Liver (tissue), 8 donors: ENCODE measurements at regions not wholly inside any gene's neighbourhood (a gene's known extent, or its start where the extent isn't known, plus 50 kb on each side); places are given as distances from the start of the nearest gene placed in this dataset.

Experiments used
- DNase-seq: peaks from one replicate; pipeline ENCODE4 v3.0.0-alpha.2; 2017; ENCODE audit warnings: low spot score
- H3K27ac ChIP-seq, 2 donors: one replicate each; pipeline ENCODE4 v1.7.0; 2013; ENCODE audit warnings: inconsistent platforms in 2 of 2, low read length in 2 of 2, control low read depth in 1 of 2, low read depth in 1 of 2, mild to moderate bottlenecking in 1 of 2
- H3K27me3 ChIP-seq, 4 donors: one replicate each; pipeline versions ENCODE4 v1.6.1 to v1.7.0; 2013; ENCODE audit warnings: low read length in 3 of 4, inconsistent platforms in 1 of 4, mild to moderate bottlenecking in 1 of 4, moderate library complexity in 1 of 4; ENCODE audit not compliant: control insufficient read depth in 4 of 4, insufficient read depth in 4 of 4
- H3K36me3 ChIP-seq, 4 donors: one replicate each; pipeline versions ENCODE4 v1.6.1 to v1.7.0; 2013; ENCODE audit warnings: low read length in 3 of 4, mild to moderate bottlenecking in 3 of 4, low read depth in 1 of 4, moderate library complexity in 1 of 4; ENCODE audit not compliant: control insufficient read depth in 4 of 4, insufficient read depth in 3 of 4
- H3K4me1 ChIP-seq, 4 donors: one replicate each; pipeline versions ENCODE4 v1.6.1 to v1.7.0; 2013; ENCODE audit warnings: low read length in 3 of 4, mild to moderate bottlenecking in 3 of 4, moderate library complexity in 1 of 4; ENCODE audit not compliant: control insufficient read depth in 4 of 4, insufficient read depth in 4 of 4
- H3K4me3 ChIP-seq, 3 donors: one replicate each; pipeline versions ENCODE4 v1.6.1 to v1.7.0; 2013; ENCODE audit warnings: low read length in 3 of 3, control low read depth in 1 of 3, low read depth in 1 of 3, mild to moderate bottlenecking in 1 of 3
- H3K9ac ChIP-seq, 2 donors: one replicate each; pipeline ENCODE4 v1.7.0; 2013; ENCODE audit warnings: low read length in 2 of 2, mild to moderate bottlenecking in 2 of 2, moderate library complexity in 2 of 2, control low read depth in 1 of 2, low read depth in 1 of 2
- H3K9me3 ChIP-seq, 4 donors: one replicate each; pipeline versions ENCODE4 v1.6.1 to v1.7.0; 2013; ENCODE audit warnings: low read length in 3 of 4; ENCODE audit not compliant: control insufficient read depth in 4 of 4
- CTCF ChIP-seq: fragments of 150-350 bp; IDR thresholded peaks from 2 replicates; pipeline ENCODE4 v1.5.1; 2017; ENCODE audit warnings: improper control_type of control experiment, low read depth, low read length; ENCODE audit not compliant: missing input control
- EGR1 ChIP-seq, 2 donors: IDR thresholded peaks; 2 replicates each; pipeline ENCODE4 v1.6.1; 2016 to 2018; ENCODE audit warnings: antibody characterized with exemption in 2 of 2, low read depth in 2 of 2
- FOXA1 ChIP-seq: IDR thresholded peaks from 2 replicates; pipeline ENCODE4 v1.6.1; 2016; ENCODE audit warnings: antibody characterized with exemption
- FOXA2 ChIP-seq: IDR thresholded peaks from 2 replicates; pipeline ENCODE4 v1.6.1; 2016; ENCODE audit warnings: antibody characterized with exemption
- GABPA ChIP-seq, 2 donors: IDR thresholded peaks in 1 of 2; conservative IDR thresholded peaks in 1 of 2; 2 replicates each; pipeline ENCODE4 v1.6.1; 2016; ENCODE audit warnings: antibody characterized with exemption in 2 of 2, mild to moderate bottlenecking in 1 of 2, moderate library complexity in 1 of 2
- HNF4A ChIP-seq, 2 donors: conservative IDR thresholded peaks; 2 replicates each; pipeline ENCODE4 v1.6.1; 2016; ENCODE audit warnings: antibody characterized with exemption in 2 of 2, mild to moderate bottlenecking in 2 of 2
- HNF4G ChIP-seq: IDR thresholded peaks from 2 replicates; pipeline ENCODE4 v1.6.1; 2016; ENCODE audit warnings: antibody characterized with exemption
- JUND ChIP-seq, 2 donors: IDR thresholded peaks; 2 replicates each; pipeline ENCODE4 v1.6.1; 2016; ENCODE audit warnings: antibody characterized with exemption in 2 of 2
- NR2F2 ChIP-seq: IDR thresholded peaks from 2 replicates; pipeline ENCODE4 v1.6.1; 2016; ENCODE audit warnings: antibody characterized with exemption
- RAD21 ChIP-seq, 2 donors: IDR thresholded peaks; 2 replicates each; pipeline ENCODE4 v1.6.1; 2016; ENCODE audit warnings: antibody characterized with exemption in 2 of 2, mild to moderate bottlenecking in 2 of 2
- REST ChIP-seq: IDR thresholded peaks from 2 replicates; pipeline ENCODE4 v1.6.1; 2016; ENCODE audit warnings: antibody characterized with exemption, mild to moderate bottlenecking
- RXRA ChIP-seq, 2 donors: IDR thresholded peaks; 2 replicates each; pipeline ENCODE4 v1.6.1; 2017 to 2018; ENCODE audit warnings: antibody characterized with exemption in 2 of 2, mild to moderate bottlenecking in 1 of 2
- SP1 ChIP-seq: IDR thresholded peaks from 2 replicates; pipeline ENCODE4 v1.6.1; 2018; ENCODE audit warnings: antibody characterized with exemption, mild to moderate bottlenecking
- TAF1 ChIP-seq: conservative IDR thresholded peaks from 2 replicates; pipeline ENCODE4 v1.6.1; 2016; ENCODE audit warnings: antibody characterized with exemption, mild to moderate bottlenecking
- YY1 ChIP-seq: IDR thresholded peaks from 2 replicates; pipeline ENCODE4 v1.6.1; 2016; ENCODE audit warnings: antibody characterized with exemption, mild to moderate bottlenecking
- WGBS: extraction: QIAGEN DNeasy Blood & Tissue Kit; methylation state at CpG from one replicate; pipeline ENCODE4 v1.1.7; 2013; 5-methylcytosine and 5-hydroxymethylcytosine counted together
- TF ChIP-seq, protein P1 (sequence below): IDR thresholded peaks from 2 replicates; pipeline ENCODE4 v1.6.1; 2016; ENCODE audit warnings: antibody characterized with exemption
- TF ChIP-seq, protein P2 (sequence below): IDR thresholded peaks from 2 replicates; pipeline ENCODE4 v1.6.1; 2016; ENCODE audit warnings: antibody characterized with exemption
- TF ChIP-seq, protein P3 (sequence below): IDR thresholded peaks from 2 replicates; pipeline ENCODE4 v1.6.1; 2016; ENCODE audit warnings: antibody characterized with exemption
- donor health status: healthy.
- donor health status: healthy.
- donor health status: healthy.
- donor health status: healthy.
- donor health status: healthy.

GRCh38 chr11:134485316-134485715, 73.3 kb upstream of the B3GAT1 start (continued):
- TF ChIP-seq CTCF: no peak
- TF ChIP-seq HNF4G: no peak
- TF ChIP-seq RAD21 (IDR thresholded peaks at IDR 0.05): no peak

GRCh38 chr11:134483857-134484256, 71.8 kb upstream of the B3GAT1 start:
- peaks cover 3 to 23% (median 8%) of the 10 kb centered on the region in 4 donors for H3K4me1 ChIP-seq
- H3K27ac ChIP-seq: no peak overlapping the region
- peaks cover 0 to 23% (median 11%) of the 10 kb centered on the region in 4 donors for H3K36me3 ChIP-seq
- WGBS: 89% methylated on average over 4 of the region's 4 CpGs
- H3K9me3 ChIP-seq: no peaks in the 10 kb centered on the region
- H3K9ac ChIP-seq: no peak overlapping the region
- no peaks in the 10 kb centered on the region for H3K27me3 ChIP-seq
- no peak overlapping the region for H3K4me3 ChIP-seq
- TF ChIP-seq RAD21 (IDR thresholded peaks at IDR 0.05) (no peak), FOXA1 (no peak), YY1 (no peak)
- TF ChIP-seq, protein P1, sequence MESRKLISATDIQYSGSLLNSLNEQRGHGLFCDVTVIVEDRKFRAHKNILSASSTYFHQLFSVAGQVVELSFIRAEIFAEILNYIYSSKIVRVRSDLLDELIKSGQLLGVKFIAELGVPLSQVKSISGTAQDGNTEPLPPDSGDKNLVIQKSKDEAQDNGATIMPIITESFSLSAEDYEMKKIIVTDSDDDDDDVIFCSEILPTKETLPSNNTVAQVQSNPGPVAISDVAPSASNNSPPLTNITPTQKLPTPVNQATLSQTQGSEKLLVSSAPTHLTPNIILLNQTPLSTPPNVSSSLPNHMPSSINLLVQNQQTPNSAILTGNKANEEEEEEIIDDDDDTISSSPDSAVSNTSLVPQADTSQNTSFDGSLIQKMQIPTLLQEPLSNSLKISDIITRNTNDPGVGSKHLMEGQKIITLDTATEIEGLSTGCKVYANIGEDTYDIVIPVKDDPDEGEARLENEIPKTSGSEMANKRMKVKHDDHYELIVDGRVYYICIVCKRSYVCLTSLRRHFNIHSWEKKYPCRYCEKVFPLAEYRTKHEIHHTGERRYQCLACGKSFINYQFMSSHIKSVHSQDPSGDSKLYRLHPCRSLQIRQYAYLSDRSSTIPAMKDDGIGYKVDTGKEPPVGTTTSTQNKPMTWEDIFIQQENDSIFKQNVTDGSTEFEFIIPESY: no peak
- TF ChIP-seq, protein P2, sequence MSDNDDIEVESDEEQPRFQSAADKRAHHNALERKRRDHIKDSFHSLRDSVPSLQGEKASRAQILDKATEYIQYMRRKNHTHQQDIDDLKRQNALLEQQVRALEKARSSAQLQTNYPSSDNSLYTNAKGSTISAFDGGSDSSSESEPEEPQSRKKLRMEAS: no peak
- no peak for DNase-seq

GRCh38 chr11:134483291-134483690, 71.2 kb upstream of the B3GAT1 start:
- no peaks in the 10 kb centered on the region for H3K27me3 ChIP-seq
- 96% methylated on average over 14 of the region's 14 CpGs for WGBS
- DNase-seq: no peak
- H3K27ac ChIP-seq: no peak overlapping the region
- no peak overlapping the region for H3K9ac ChIP-seq
- no peaks in the 10 kb centered on the region for H3K9me3 ChIP-seq
- peaks cover 0 to 23% (median 11%) of the 10 kb centered on the region in 4 donors for H3K36me3 ChIP-seq
- peaks cover 3 to 23% (median 8%) of the 10 kb centered on the region in 4 donors for H3K4me1 ChIP-seq
- H3K4me3 ChIP-seq: no peak overlapping the region
- TF ChIP-seq NR2F2 (no peak), RAD21 (IDR thresholded peaks at IDR 0.05) (no peak), RXRA (IDR thresholded peaks at IDR 0.05) (no peak), REST (no peak), GABPA (IDR thresholded peaks at IDR 0.05 in 1 of 2, conservative IDR thresholded peaks at IDR 0.05 in 1 of 2) (no peak), HNF4G (no peak), JUND (IDR thresholded peaks at IDR 0.05) (no peak), CTCF (no peak), FOXA1 (no peak), FOXA2 (no peak), SP1 (no peak), EGR1 (IDR thresholded peaks at IDR 0.05; ENCODE audit: low read depth in 2 of 2) (no peak), HNF4A (conservative IDR thresholded peaks at IDR 0.05) (no peak), TAF1 (no peak), YY1 (no peak)
- TF ChIP-seq, protein P2: no peak
- TF ChIP-seq, protein P3, sequence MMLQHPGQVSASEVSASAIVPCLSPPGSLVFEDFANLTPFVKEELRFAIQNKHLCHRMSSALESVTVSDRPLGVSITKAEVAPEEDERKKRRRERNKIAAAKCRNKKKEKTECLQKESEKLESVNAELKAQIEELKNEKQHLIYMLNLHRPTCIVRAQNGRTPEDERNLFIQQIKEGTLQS: no peak
- TF ChIP-seq, protein P1: no peak
